ENCODE measurements at regions not wholly inside any gene's neighbourhood (a gene's known extent, or its start where the extent isn't known, plus 50 kb on each side); places are given as distances from the start of the nearest gene placed in this dataset.
"Not testable (repeated sequence)": the region's sequence is repeated elsewhere in the genome, so short reads cannot be mapped to it uniquely, and the experiment has no call there.

- Histone ChIP-seq H3K4me1 (ENCODE audit: control insufficient read depth, insufficient read depth, low read length) (no peaks in the 10 kb centered on the region), H3K9ac (ENCODE audit: low read depth, low read length) (no peak overlapping the region), H3K4me3 (ENCODE audit: low read depth, low read length) (no peak overlapping the region), H3K27me3 (ENCODE audit: control insufficient read depth, insufficient read depth, low read length) (no peaks in the 10 kb centered on the region), H3K36me3 (ENCODE audit: control insufficient read depth, insufficient read depth, low read length) (no peaks in the 10 kb centered on the region), H3K9me3 (ENCODE audit: control insufficient read depth, insufficient read depth, low read length) (no peaks in the 10 kb centered on the region)
Measured at GRCh38 chr18:4551001-4551360, 95.9 kb upstream of the DLGAP1 start.

GRCh38 chr18:4549164-4549872 is 94.2 kb upstream of the DLGAP1 start:
- H3K9ac ChIP-seq (ENCODE audit: low read depth, low read length) = no peak overlapping the region
- no peaks in the 10 kb centered on the region for H3K4me1 ChIP-seq (ENCODE audit: control insufficient read depth, insufficient read depth, low read length)
- no peaks in the 10 kb centered on the region for H3K36me3 ChIP-seq (ENCODE audit: control insufficient read depth, insufficient read depth, low read length)
- H3K4me3 ChIP-seq (ENCODE audit: low read depth, low read length) = no peak overlapping the region
- no peaks in the 10 kb centered on the region for H3K9me3 ChIP-seq (ENCODE audit: control insufficient read depth, insufficient read depth, low read length)
- no peaks in the 10 kb centered on the region for H3K27me3 ChIP-seq (ENCODE audit: control insufficient read depth, insufficient read depth, low read length)

GRCh38 chr18:4547126-4547525 is 92.0 kb upstream of the DLGAP1 start:
- no peaks in the 10 kb centered on the region for H3K36me3 ChIP-seq (ENCODE audit: control insufficient read depth, insufficient read depth, low read length)
- no peaks in the 10 kb centered on the region for H3K27me3 ChIP-seq (ENCODE audit: control insufficient read depth, insufficient read depth, low read length)
- H3K9me3 ChIP-seq (ENCODE audit: control insufficient read depth, insufficient read depth, low read length) = no peaks in the 10 kb centered on the region
- H3K4me1 ChIP-seq (ENCODE audit: control insufficient read depth, insufficient read depth, low read length) = no peaks in the 10 kb centered on the region
- H3K4me3 ChIP-seq (ENCODE audit: low read depth, low read length) = no peak overlapping the region
- H3K9ac ChIP-seq (ENCODE audit: low read depth, low read length) = no peak overlapping the region

- H3K9me3 ChIP-seq (ENCODE audit: control insufficient read depth, insufficient read depth, low read length) = no peaks in the 10 kb centered on the region
- H3K36me3 ChIP-seq (ENCODE audit: control insufficient read depth, insufficient read depth, low read length) = no peaks in the 10 kb centered on the region
- no peaks in the 10 kb centered on the region for H3K27me3 ChIP-seq (ENCODE audit: control insufficient read depth, insufficient read depth, low read length)
Measured at GRCh38 chr18:4544142-4544541, 89.0 kb upstream of the DLGAP1 start.

GRCh38 chr18:4543711-4544110 is 88.6 kb upstream of the DLGAP1 start:
- no peaks in the 10 kb centered on the region for H3K4me1 ChIP-seq (ENCODE audit: control insufficient read depth, insufficient read depth, low read length)

More at GRCh38 chr18:4544142-4544541, 89.0 kb upstream of the DLGAP1 start:
- Histone ChIP-seq H3K4me1 (ENCODE audit: control insufficient read depth, insufficient read depth, low read length) (no peaks in the 10 kb centered on the region), H3K4me3 (ENCODE audit: low read depth, low read length) (no peak overlapping the region), H3K9ac (ENCODE audit: low read depth, low read length) (no peak overlapping the region)

GRCh38 chr18:4541588-4541987 is 86.5 kb upstream of the DLGAP1 start:
- Histone ChIP-seq H3K36me3 (ENCODE audit: control insufficient read depth, insufficient read depth, low read length) (no peaks in the 10 kb centered on the region), H3K27me3 (ENCODE audit: control insufficient read depth, insufficient read depth, low read length) (no peaks in the 10 kb centered on the region), H3K9me3 (ENCODE audit: control insufficient read depth, insufficient read depth, low read length) (no peaks in the 10 kb centered on the region), H3K4me1 (ENCODE audit: control insufficient read depth, insufficient read depth, low read length) (no peaks in the 10 kb centered on the region), H3K4me3 (ENCODE audit: low read depth, low read length) (no peak overlapping the region), H3K9ac (ENCODE audit: low read depth, low read length) (no peak overlapping the region)

More at GRCh38 chr18:4543711-4544110, 88.6 kb upstream of the DLGAP1 start:
- Histone ChIP-seq H3K4me3 (ENCODE audit: low read depth, low read length) (no peak overlapping the region), H3K9ac (ENCODE audit: low read depth, low read length) (no peak overlapping the region), H3K36me3 (ENCODE audit: control insufficient read depth, insufficient read depth, low read length) (no peaks in the 10 kb centered on the region), H3K27me3 (ENCODE audit: control insufficient read depth, insufficient read depth, low read length) (no peaks in the 10 kb centered on the region), H3K9me3 (ENCODE audit: control insufficient read depth, insufficient read depth, low read length) (no peaks in the 10 kb centered on the region)

- H3K4me3 ChIP-seq (ENCODE audit: low read depth, low read length) = no peak overlapping the region
- no peak overlapping the region for H3K9ac ChIP-seq (ENCODE audit: low read depth, low read length)
- H3K4me1 ChIP-seq (ENCODE audit: control insufficient read depth, insufficient read depth, low read length) = no peaks in the 10 kb centered on the region
- no peaks in the 10 kb centered on the region for H3K36me3 ChIP-seq (ENCODE audit: control insufficient read depth, insufficient read depth, low read length)
- H3K27me3 ChIP-seq (ENCODE audit: control insufficient read depth, insufficient read depth, low read length) = no peaks in the 10 kb centered on the region
- H3K9me3 ChIP-seq (ENCODE audit: control insufficient read depth, insufficient read depth, low read length) = peaks cover 14% of the 10 kb centered on the region
Measured at GRCh38 chr18:4536447-4536846, 81.3 kb upstream of the DLGAP1 start.

GRCh38 chr18:4528405-4528804 is 73.3 kb upstream of the DLGAP1 start:
- Histone ChIP-seq H3K4me3 (ENCODE audit: low read depth, low read length) (no peak overlapping the region), H3K36me3 (ENCODE audit: control insufficient read depth, insufficient read depth, low read length) (no peaks in the 10 kb centered on the region), H3K9me3 (ENCODE audit: control insufficient read depth, insufficient read depth, low read length) (peaks cover 13% of the 10 kb centered on the region), H3K4me1 (ENCODE audit: control insufficient read depth, insufficient read depth, low read length) (no peaks in the 10 kb centered on the region), H3K27me3 (ENCODE audit: control insufficient read depth, insufficient read depth, low read length) (no peaks in the 10 kb centered on the region), H3K9ac (ENCODE audit: low read depth, low read length) (no peak overlapping the region)

GRCh38 chr18:4527826-4528225 is 72.7 kb upstream of the DLGAP1 start:
- not testable (repeated sequence) for H3K9ac ChIP-seq (ENCODE audit: low read depth, low read length); H3K27me3 ChIP-seq (ENCODE audit: control insufficient read depth, insufficient read depth, low read length); H3K9me3 ChIP-seq (ENCODE audit: control insufficient read depth, insufficient read depth, low read length); H3K4me3 ChIP-seq (ENCODE audit: low read depth, low read length); H3K36me3 ChIP-seq (ENCODE audit: control insufficient read depth, insufficient read depth, low read length); H3K4me1 ChIP-seq (ENCODE audit: control insufficient read depth, insufficient read depth, low read length)

- Histone ChIP-seq H3K9ac (ENCODE audit: low read depth, low read length) (no peak overlapping the region), H3K27me3 (ENCODE audit: control insufficient read depth, insufficient read depth, low read length) (no peaks in the 10 kb centered on the region), H3K4me3 (ENCODE audit: low read depth, low read length) (no peak overlapping the region), H3K36me3 (ENCODE audit: control insufficient read depth, insufficient read depth, low read length) (no peaks in the 10 kb centered on the region), H3K9me3 (ENCODE audit: control insufficient read depth, insufficient read depth, low read length) (no peaks in the 10 kb centered on the region), H3K4me1 (ENCODE audit: control insufficient read depth, insufficient read depth, low read length) (no peaks in the 10 kb centered on the region)
Measured at GRCh38 chr18:4524096-4524495, 69.0 kb upstream of the DLGAP1 start.

- H3K9ac ChIP-seq (ENCODE audit: low read depth, low read length) = no peak overlapping the region
- no peak overlapping the region for H3K4me3 ChIP-seq (ENCODE audit: low read depth, low read length)
- H3K4me1 ChIP-seq (ENCODE audit: control insufficient read depth, insufficient read depth, low read length) = no peaks in the 10 kb centered on the region
- H3K36me3 ChIP-seq (ENCODE audit: control insufficient read depth, insufficient read depth, low read length) = no peaks in the 10 kb centered on the region
- no peaks in the 10 kb centered on the region for H3K27me3 ChIP-seq (ENCODE audit: control insufficient read depth, insufficient read depth, low read length)
- H3K9me3 ChIP-seq (ENCODE audit: control insufficient read depth, insufficient read depth, low read length) = no peaks in the 10 kb centered on the region
Measured at GRCh38 chr18:4511166-4511565, 56.1 kb upstream of the DLGAP1 start.

- H3K4me1 ChIP-seq (ENCODE audit: control insufficient read depth, insufficient read depth, low read length) = no peaks in the 10 kb centered on the region
- H3K4me3 ChIP-seq (ENCODE audit: low read depth, low read length) = no peak overlapping the region
- H3K9me3 ChIP-seq (ENCODE audit: control insufficient read depth, insufficient read depth, low read length) = no peaks in the 10 kb centered on the region
- H3K27me3 ChIP-seq (ENCODE audit: control insufficient read depth, insufficient read depth, low read length) = no peaks in the 10 kb centered on the region
- no peaks in the 10 kb centered on the region for H3K36me3 ChIP-seq (ENCODE audit: control insufficient read depth, insufficient read depth, low read length)
- no peak overlapping the region for H3K9ac ChIP-seq (ENCODE audit: low read depth, low read length)
Measured at GRCh38 chr18:4510711-4511110, 55.6 kb upstream of the DLGAP1 start.
